Adipocyte (in vitro differentiated cells): ENCODE measurements at regions not wholly inside any gene's neighbourhood (a gene's known extent, or its start where the extent isn't known, plus 50 kb on each side); places are given as distances from the start of the nearest gene placed in this dataset.
"Not testable (repeated sequence)": the region's sequence is repeated elsewhere in the genome, so short reads cannot be mapped to it uniquely, and the experiment has no call there.

Experiments
- DNase-seq: peaks from one replicate; pipeline ENCODE4 v3.0.0-alpha.2; 2015; ENCODE audit warnings: low read depth
- H3K27me3 ChIP-seq: replicated peaks from 2 replicates; pipeline ENCODE4 v1.7.0; 2013; ENCODE audit warnings: mild to moderate bottlenecking, low read length, moderate library complexity; ENCODE audit not compliant: control insufficient read depth, insufficient read depth
- H3K36me3 ChIP-seq: 2 replicates; pipeline ENCODE4 v1.7.0; 2013; ENCODE audit warnings: low read length, mild to moderate bottlenecking, moderate library complexity; ENCODE audit not compliant: control insufficient read depth, insufficient read depth, severe bottlenecking
- H3K4me1 ChIP-seq: 2 replicates; pipeline ENCODE4 v1.7.0; 2013; ENCODE audit warnings: mild to moderate bottlenecking, low read length, moderate library complexity; ENCODE audit not compliant: control insufficient read depth, insufficient read depth
- H3K4me3 ChIP-seq: 2 replicates; pipeline ENCODE4 v1.7.0; 2013; ENCODE audit warnings: mild to moderate bottlenecking, low read length, moderate library complexity
- H3K9ac ChIP-seq: 2 replicates; pipeline ENCODE4 v1.7.0; 2013; ENCODE audit warnings: mild to moderate bottlenecking, low read length, moderate library complexity
- H3K9me3 ChIP-seq: 2 replicates; pipeline ENCODE4 v1.7.0; 2013; ENCODE audit warnings: mild to moderate bottlenecking, low read length, moderate library complexity; ENCODE audit not compliant: control insufficient read depth

DNA sequence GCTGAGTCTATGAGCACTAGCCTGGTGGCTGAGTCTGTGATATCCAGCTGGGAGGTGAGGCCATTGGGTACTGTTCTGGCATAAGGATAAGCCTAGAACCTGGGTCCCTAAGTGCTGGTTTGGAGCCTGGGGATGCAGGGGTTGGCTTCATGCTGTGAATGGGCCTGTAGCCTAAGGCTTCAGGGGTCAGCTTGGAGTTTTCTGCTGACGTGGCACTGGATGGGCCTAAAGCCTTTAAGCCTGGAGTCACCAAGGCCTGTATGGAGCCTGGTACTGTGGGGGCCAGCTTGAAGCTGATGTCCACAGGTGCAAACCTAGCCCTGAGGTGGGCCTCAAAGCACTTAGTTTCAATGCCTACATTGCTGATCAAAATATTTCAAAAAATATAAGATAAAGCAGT lies 979.6 kb upstream of the POU3F4 start:
- no peak for DNase-seq
- Histone ChIP-seq H3K36me3 (no peaks in the 10 kb centered on the region), H3K4me1 (no peaks in the 10 kb centered on the region), H3K4me3 (no peak overlapping the region), H3K27me3 (peaks cover 3% of the 10 kb centered on the region), H3K9me3 (no peaks in the 10 kb centered on the region), H3K9ac (no peak overlapping the region)

DNA sequence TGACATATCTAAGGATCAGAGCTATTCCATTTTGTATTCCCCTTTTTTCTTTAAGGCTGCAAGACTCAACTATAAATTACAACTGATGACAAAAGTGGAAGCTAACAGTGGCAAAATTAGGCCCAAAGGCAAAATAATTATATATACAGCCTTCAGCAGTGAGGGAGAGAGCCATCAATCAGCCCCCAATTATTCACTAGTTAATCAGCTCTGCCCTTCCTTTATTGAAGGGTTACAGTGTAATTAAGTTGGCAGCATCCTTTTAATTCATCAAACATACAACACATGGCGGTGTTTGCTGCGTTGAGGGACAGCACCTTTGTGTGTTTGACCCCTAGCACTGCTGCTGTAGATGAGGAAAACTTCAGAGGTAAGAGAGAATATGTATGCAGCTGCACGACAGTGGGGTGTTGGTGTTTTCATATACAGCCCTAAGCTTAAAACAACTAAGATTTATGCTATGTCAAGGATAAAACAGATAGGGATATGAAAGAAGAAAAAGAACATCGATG lies 973.9 kb upstream of the POU3F4 start:
- no peaks in the 10 kb centered on the region for H3K27me3 ChIP-seq
- no peaks in the 10 kb centered on the region for H3K4me1 ChIP-seq
- no peaks in the 10 kb centered on the region for H3K36me3 ChIP-seq
- no peak for DNase-seq
- H3K9ac ChIP-seq, result no peak overlapping the region
- no peak overlapping the region for H3K4me3 ChIP-seq
- peaks cover 5% of the 10 kb centered on the region for H3K9me3 ChIP-seq

DNA sequence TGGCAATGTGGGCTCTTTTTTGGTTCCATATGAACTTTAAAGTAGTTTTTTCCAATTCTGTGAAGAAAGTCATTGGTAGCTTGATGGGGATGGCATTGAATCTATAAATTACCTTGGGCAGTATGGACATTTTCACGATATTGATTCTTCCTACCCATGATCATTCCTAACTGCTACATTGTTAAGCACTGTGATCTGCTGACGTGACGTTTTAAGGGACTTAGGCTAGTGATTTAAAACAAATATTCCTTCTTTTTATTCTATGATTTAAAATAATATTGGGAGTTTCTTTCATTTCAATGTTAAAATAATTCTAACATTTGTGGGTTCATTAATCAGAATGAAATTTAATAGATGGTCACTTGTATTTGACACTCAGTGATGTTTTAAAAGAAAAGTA lies 970.9 kb upstream of the POU3F4 start:
- not testable (repeated sequence) for H3K9ac ChIP-seq, DNase-seq, H3K27me3 ChIP-seq, H3K4me1 ChIP-seq, H3K36me3 ChIP-seq, H3K4me3 ChIP-seq
- H3K9me3 ChIP-seq, result peaks cover 11% of the 10 kb centered on the region

DNA sequence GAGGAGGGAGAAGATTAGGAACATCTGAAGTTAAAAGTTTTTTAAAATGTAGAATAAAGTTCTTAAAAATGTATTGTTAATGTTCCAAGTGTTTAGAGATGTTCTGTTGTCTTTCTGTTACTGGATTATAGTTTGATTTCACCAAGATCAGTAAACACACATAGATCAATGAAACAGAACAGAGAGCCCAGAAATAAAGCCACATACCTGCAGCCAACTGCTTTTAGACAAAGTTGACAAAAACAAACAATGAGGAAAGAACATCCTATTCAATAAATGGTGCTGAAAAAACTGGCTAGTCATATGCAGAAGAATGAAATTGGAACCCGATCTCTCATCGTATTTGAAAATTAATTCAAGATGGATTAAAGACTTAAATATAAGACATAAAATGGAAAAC lies 966.3 kb upstream of the POU3F4 start:
- Histone ChIP-seq H3K4me1 (no peaks in the 10 kb centered on the region), H3K9ac (no peak overlapping the region), H3K4me3 (no peak overlapping the region), H3K36me3 (no peaks in the 10 kb centered on the region), H3K9me3 (peaks cover 11% of the 10 kb centered on the region), H3K27me3 (no peaks in the 10 kb centered on the region)
- DNase-seq, result no peak

DNA sequence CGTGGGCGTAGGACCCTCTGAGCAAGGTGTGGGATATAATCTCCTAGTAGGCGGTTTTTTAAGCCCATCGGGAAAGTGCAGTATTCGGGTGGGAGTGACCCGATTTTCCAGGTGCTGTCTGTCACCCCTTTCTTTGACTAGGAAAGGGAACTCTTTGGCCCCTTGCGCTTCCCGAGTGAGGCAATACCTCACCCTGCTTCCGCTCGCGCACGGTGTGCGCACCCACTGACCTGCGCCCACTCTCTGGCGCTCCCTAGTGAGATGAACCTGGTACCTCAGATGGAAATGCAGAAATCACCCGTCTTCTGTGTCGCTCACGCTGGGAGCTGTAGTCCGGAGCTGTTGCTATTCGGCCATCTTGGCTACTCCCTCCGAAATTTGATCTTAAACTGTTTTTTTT lies 955.9 kb upstream of the POU3F4 start:
- not testable (repeated sequence) for H3K27me3 ChIP-seq, H3K36me3 ChIP-seq, DNase-seq, H3K9ac ChIP-seq, H3K4me3 ChIP-seq, H3K4me1 ChIP-seq
- H3K9me3 ChIP-seq, result peaks cover 11% of the 10 kb centered on the region

DNA sequence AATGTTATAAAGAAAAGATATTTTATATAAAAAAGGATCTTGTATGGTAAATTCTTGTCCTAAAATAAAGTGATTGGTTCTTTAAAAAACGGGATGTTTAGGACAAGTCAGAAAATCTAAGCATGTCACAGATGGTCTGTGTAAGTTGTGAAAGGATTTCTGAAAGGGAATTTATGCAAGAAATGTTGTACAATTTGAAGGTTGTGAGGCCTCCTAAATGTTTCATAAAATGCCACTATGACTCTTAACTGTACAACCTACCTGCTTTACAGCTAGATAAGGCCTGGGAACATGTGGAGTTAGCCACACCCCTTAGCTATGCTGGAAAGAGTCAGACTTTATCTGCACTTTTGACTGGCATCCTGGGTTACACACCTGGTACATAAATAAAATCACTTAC lies 951.5 kb upstream of the POU3F4 start:
- Histone ChIP-seq H3K4me1 (no peaks in the 10 kb centered on the region), H3K4me3 (no peak overlapping the region), H3K27me3 (no peaks in the 10 kb centered on the region), H3K9me3 (peaks cover 15% of the 10 kb centered on the region), H3K9ac (no peak overlapping the region), H3K36me3 (no peaks in the 10 kb centered on the region)
- no peak for DNase-seq

DNA sequence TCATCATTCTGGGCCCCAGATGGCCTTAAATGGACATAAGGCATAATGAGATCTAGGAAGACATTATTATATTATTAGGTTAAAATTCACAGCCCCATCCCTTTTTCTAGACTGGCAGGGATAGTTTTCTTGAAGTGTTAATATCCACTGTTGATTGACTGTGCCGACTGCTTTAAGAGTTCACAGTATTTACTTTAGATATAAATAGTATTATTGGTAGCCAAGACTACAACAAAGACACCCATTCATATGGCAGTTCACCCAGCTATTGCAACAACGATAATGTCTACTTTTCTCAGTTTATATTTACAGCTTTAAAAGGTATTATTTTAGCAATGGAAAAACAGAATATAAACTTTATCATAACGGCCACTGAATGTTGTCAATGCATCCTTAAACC lies 922.2 kb upstream of the POU3F4 start:
- H3K27me3 ChIP-seq, result no peaks in the 10 kb centered on the region
- no peak overlapping the region for H3K4me3 ChIP-seq
- H3K9ac ChIP-seq, result no peak overlapping the region
- H3K4me1 ChIP-seq, result no peaks in the 10 kb centered on the region
- no peaks in the 10 kb centered on the region for H3K36me3 ChIP-seq
- no peaks in the 10 kb centered on the region for H3K9me3 ChIP-seq
- no peak for DNase-seq

DNA sequence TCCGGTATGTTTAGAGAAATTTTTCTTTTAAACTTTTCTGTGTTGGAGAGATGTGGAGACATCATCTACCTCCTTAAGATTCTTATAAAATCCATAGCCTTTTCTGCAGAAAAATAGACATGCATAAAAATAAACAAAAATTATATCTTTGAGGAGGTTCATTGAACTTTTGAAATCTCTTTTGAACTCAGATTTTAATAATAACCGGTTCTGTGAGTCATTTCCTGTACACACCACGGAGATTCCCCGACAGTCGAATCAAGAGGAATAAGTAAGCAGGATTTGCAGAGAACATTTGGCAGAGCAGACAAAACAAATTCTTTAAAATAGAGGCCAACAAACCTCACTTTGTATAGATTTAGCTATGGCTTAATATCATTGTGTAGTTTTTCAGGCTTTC lies 918.7 kb upstream of the POU3F4 start:
- Histone ChIP-seq H3K27me3 (no peaks in the 10 kb centered on the region), H3K9me3 (no peaks in the 10 kb centered on the region), H3K4me3 (no peak overlapping the region), H3K4me1 (no peaks in the 10 kb centered on the region), H3K9ac (no peak overlapping the region), H3K36me3 (no peaks in the 10 kb centered on the region)
- DNase-seq, result no peak

DNA sequence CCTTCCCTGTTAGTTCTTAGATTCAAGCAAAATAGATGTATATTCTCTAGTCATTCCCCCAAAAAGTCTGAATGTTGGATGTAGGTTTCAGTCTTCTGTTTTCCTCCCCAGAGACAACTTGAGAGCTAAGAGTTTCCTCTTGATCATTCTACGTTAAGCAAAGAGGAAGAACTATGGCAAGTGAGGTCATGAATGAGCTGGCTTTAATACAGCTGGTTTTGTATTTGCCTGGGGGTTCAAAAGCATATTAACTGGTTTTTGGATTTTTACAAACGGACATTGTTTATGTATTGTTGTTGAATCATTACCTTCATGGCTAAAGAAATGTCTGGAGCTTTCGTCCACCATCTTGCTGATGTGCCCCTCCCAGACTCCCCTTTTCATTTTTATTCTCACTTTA lies 916.7 kb upstream of the POU3F4 start:
- Histone ChIP-seq H3K36me3 (no peaks in the 10 kb centered on the region), H3K9ac (no peak overlapping the region), H3K27me3 (no peaks in the 10 kb centered on the region), H3K4me1 (no peaks in the 10 kb centered on the region), H3K9me3 (no peaks in the 10 kb centered on the region), H3K4me3 (no peak overlapping the region)
- DNase-seq, result no peak

DNA sequence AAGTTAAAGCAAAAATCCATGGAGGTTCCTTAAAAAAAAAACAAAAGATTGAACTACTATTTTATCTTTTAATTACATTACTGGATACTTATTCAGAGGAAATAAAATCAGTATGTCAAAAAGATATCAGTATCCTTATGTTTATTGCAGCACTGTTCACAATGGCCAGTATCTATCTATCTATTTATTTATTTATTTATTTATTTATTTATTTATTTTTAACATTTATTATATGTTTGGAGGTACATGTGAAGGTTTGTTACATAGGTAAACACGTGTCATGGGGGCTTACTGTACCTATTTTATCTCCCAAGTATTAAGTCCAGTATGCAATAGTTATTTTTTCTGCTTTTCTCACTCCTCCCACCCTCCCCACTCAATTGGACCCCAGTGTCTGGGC lies 881.1 kb upstream of the POU3F4 start:
- Histone ChIP-seq H3K36me3 (no peaks in the 10 kb centered on the region), H3K4me1 (no peaks in the 10 kb centered on the region), H3K9ac (no peak overlapping the region), H3K9me3 (peaks cover 11% of the 10 kb centered on the region), H3K4me3 (no peak overlapping the region), H3K27me3 (no peaks in the 10 kb centered on the region)
- no peak for DNase-seq

DNA sequence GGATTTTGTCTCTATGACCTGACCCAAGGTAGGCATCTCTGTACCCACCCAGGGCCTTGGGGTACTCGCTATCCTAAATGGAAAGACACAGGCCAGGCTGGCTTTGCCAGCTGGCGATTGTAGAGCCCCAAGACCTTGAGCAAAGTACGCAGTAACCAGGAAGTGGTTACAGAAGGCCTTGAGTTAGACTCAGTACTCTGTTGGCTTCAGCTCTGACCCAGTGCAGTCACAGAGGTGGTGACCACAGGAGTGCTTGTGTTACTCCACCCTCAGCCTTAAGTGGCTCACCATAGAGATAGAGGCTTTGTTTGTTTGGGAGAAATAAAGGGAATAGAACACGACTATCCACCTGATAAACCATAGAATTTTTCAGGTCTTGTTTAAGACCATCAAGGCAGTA lies 880.5 kb upstream of the POU3F4 start:
- no peaks in the 10 kb centered on the region for H3K27me3 ChIP-seq
- no peak for DNase-seq

DNA sequence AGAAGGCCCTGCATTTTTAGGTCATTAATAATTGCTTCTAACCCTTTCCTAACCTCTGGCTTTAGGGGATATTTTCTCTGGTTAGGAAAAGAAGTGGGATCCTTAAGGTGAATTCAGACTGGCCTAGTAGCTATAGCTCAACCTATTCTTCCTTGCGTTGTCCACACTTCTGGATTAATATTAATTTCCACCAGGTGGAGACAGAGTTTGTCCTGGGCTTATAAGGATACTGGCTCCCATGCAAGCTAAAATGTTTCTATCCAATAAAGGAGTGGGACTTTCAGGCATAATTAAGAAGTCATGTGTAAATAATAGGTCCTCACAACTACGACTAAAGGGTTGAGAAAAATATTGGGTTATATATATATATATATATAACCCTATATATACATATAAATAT lies 860.0 kb upstream of the POU3F4 start:
- no peak for DNase-seq
- H3K36me3 ChIP-seq, result no peaks in the 10 kb centered on the region
- no peak overlapping the region for H3K9ac ChIP-seq
- H3K4me3 ChIP-seq, result no peak overlapping the region
- peaks cover 26% of the 10 kb centered on the region for H3K9me3 ChIP-seq
- H3K4me1 ChIP-seq, result no peaks in the 10 kb centered on the region
- H3K27me3 ChIP-seq, result no peaks in the 10 kb centered on the region

More for the DNA sequence above, 880.5 kb upstream of the POU3F4 start:
- Histone ChIP-seq H3K9ac (no peak overlapping the region), H3K4me1 (no peaks in the 10 kb centered on the region), H3K36me3 (no peaks in the 10 kb centered on the region), H3K9me3 (peaks cover 11% of the 10 kb centered on the region), H3K4me3 (no peak overlapping the region)
